GM12878 (cell line): ENCODE measurements at regions not wholly inside any gene's neighbourhood (a gene's known extent, or its start where the extent isn't known, plus 50 kb on each side); places are given as distances from the start of the nearest gene placed in this dataset.

Experiments used
- ASH2L ChIP-seq: fragments of 300-600, 200-600 bp; sonication (generic); IDR thresholded peaks from 2 replicates; pipeline ENCODE4 v1.6.1; 2017; ENCODE audit warnings: low read depth, mild to moderate bottlenecking, borderline replicate concordance
- BCL3 ChIP-seq: IDR thresholded peaks from 2 replicates; pipeline ENCODE4 v1.6.1; 2011; ENCODE audit warnings: borderline replicate concordance, low read depth, mild to moderate bottlenecking, moderate library complexity, low read length; ENCODE audit not compliant: insufficient read depth, poor library complexity, severe bottlenecking
- CTCF ChIP-seq, 3 experiments: IDR thresholded peaks in 2 of 3; conservative IDR thresholded peaks in 1 of 3; 2 replicates each; pipeline ENCODE4 v1.5.1; 2011; ENCODE audit warnings: low read depth in 3 of 3, low read length in 3 of 3, mild to moderate bottlenecking in 3 of 3, control low read depth in 2 of 3, moderate library complexity in 2 of 3, inconsistent platforms in 1 of 3, mixed read lengths in 1 of 3; ENCODE audit not compliant: control insufficient read depth in 2 of 3, insufficient read depth in 1 of 3; ENCODE audit errors: extremely low read depth in 1 of 3
- EZH2 ChIP-seq: IDR thresholded peaks from 2 replicates; pipeline ENCODE4 v1.6.1; 2012; ENCODE audit warnings: low read depth, mild to moderate bottlenecking, control low read depth, inconsistent platforms, low read length, borderline replicate concordance; ENCODE audit not compliant: control insufficient read depth
- MTA3 ChIP-seq: IDR thresholded peaks from 2 replicates; pipeline ENCODE4 v1.6.1; 2012; ENCODE audit warnings: low read length, inconsistent platforms, borderline replicate concordance
- POLR2AphosphoS5 ChIP-seq: IDR thresholded peaks from 2 replicates; pipeline ENCODE4 v1.6.1; 2011; ENCODE audit warnings: mild to moderate bottlenecking, low read length, inconsistent platforms
- USF2 ChIP-seq: IDR thresholded peaks from 2 replicates; pipeline ENCODE4 v1.6.1; 2011; ENCODE audit warnings: low read depth, low read length, improper control_type of control experiment, borderline replicate concordance
- YY1 ChIP-seq: IDR thresholded peaks from 2 replicates; pipeline ENCODE4 v1.6.1; 2011; ENCODE audit warnings: low read depth, mild to moderate bottlenecking, low read length

GRCh38 chr17:77273397-77274085 lies 132.8 kb downstream of the SEC14L1 start:
- no peak for TF ChIP-seq POLR2AphosphoS5
- TF ChIP-seq CTCF (IDR thresholded peaks at IDR 0.05 in 2 of 3, conservative IDR thresholded peaks at IDR 0.05 in 1 of 3; ENCODE audit: control insufficient read depth in 2 of 3, extremely low read depth in 1 of 3, insufficient read depth in 1 of 3, low read depth in 3 of 3, low read length in 3 of 3): no peak
- TF ChIP-seq BCL3: no peak
- TF ChIP-seq EZH2: no peak
- no peak for TF ChIP-seq YY1
- TF ChIP-seq ASH2L: no peak
- no peak for TF ChIP-seq MTA3
- TF ChIP-seq USF2: no peak
